ENCODE measurements at regions not wholly inside any gene's neighbourhood (a gene's known extent, or its start where the extent isn't known, plus 50 kb on each side); places are given as distances from the start of the nearest gene placed in this dataset.

DNA sequence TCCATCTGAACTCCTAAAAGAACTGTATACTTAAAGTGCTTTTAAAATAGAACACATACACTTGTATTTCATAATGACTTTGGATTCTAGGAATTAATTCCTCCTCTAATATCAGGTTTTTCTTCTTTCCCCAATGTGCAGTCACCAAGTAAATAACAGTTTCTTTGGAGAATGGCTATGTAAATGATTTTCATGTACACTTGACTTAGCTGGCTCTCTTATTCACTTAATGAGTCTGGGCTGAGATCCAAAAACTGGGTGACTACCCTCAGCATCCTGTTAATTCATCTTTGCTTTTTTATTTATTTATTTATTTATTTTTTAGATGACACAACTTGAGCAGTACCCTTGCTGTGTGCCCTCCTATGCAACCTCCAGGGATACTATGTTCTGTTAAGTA lies 1003.7 kb downstream of the SLITRK1 start (continued):
- TF ChIP-seq, protein P1, sequence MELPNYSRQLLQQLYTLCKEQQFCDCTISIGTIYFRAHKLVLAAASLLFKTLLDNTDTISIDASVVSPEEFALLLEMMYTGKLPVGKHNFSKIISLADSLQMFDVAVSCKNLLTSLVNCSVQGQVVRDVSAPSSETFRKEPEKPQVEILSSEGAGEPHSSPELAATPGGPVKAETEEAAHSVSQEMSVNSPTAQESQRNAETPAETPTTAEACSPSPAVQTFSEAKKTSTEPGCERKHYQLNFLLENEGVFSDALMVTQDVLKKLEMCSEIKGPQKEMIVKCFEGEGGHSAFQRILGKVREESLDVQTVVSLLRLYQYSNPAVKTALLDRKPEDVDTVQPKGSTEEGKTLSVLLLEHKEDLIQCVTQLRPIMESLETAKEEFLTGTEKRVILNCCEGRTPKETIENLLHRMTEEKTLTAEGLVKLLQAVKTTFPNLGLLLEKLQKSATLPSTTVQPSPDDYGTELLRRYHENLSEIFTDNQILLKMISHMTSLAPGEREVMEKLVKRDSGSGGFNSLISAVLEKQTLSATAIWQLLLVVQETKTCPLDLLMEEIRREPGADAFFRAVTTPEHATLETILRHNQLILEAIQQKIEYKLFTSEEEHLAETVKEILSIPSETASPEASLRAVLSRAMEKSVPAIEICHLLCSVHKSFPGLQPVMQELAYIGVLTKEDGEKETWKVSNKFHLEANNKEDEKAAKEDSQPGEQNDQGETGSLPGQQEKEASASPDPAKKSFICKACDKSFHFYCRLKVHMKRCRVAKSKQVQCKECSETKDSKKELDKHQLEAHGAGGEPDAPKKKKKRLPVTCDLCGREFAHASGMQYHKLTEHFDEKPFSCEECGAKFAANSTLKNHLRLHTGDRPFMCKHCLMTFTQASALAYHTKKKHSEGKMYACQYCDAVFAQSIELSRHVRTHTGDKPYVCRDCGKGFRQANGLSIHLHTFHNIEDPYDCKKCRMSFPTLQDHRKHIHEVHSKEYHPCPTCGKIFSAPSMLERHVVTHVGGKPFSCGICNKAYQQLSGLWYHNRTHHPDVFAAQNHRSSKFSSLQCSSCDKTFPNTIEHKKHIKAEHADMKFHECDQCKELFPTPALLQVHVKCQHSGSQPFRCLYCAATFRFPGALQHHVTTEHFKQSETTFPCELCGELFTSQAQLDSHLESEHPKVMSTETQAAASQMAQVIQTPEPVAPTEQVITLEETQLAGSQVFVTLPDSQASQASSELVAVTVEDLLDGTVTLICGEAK (IDR thresholded peaks at IDR 0.05; ENCODE audit: borderline replicate concordance): no peak
- TF ChIP-seq, protein P2, sequence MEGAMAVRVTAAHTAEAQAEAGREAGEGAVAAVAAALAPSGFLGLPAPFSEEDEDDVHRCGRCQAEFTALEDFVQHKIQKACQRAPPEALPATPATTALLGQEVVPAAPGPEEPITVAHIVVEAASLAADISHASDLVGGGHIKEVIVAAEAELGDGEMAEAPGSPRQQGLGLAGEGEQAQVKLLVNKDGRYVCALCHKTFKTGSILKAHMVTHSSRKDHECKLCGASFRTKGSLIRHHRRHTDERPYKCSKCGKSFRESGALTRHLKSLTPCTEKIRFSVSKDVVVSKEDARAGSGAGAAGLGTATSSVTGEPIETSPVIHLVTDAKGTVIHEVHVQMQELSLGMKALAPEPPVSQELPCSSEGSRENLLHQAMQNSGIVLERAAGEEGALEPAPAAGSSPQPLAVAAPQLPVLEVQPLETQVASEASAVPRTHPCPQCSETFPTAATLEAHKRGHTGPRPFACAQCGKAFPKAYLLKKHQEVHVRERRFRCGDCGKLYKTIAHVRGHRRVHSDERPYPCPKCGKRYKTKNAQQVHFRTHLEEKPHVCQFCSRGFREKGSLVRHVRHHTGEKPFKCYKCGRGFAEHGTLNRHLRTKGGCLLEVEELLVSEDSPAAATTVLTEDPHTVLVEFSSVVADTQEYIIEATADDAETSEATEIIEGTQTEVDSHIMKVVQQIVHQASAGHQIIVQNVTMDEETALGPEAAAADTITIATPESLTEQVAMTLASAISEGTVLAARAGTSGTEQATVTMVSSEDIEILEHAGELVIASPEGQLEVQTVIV (IDR thresholded peaks at IDR 0.05; ENCODE audit: borderline replicate concordance, partially characterized antibody): no peak
- no peak for TF ChIP-seq CHD2 (IDR thresholded peaks at IDR 0.05; ENCODE audit: borderline replicate concordance, low read depth, low read length)
- TF ChIP-seq YY1 (IDR thresholded peaks at IDR 0.05; ENCODE audit: low read depth, low read length): no peak
- TF ChIP-seq, protein P3, sequence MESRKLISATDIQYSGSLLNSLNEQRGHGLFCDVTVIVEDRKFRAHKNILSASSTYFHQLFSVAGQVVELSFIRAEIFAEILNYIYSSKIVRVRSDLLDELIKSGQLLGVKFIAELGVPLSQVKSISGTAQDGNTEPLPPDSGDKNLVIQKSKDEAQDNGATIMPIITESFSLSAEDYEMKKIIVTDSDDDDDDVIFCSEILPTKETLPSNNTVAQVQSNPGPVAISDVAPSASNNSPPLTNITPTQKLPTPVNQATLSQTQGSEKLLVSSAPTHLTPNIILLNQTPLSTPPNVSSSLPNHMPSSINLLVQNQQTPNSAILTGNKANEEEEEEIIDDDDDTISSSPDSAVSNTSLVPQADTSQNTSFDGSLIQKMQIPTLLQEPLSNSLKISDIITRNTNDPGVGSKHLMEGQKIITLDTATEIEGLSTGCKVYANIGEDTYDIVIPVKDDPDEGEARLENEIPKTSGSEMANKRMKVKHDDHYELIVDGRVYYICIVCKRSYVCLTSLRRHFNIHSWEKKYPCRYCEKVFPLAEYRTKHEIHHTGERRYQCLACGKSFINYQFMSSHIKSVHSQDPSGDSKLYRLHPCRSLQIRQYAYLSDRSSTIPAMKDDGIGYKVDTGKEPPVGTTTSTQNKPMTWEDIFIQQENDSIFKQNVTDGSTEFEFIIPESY (IDR thresholded peaks at IDR 0.05): no peak
- no peak for TF ChIP-seq BHLHE40 (IDR thresholded peaks at IDR 0.05; ENCODE audit: borderline replicate concordance in 1 of 2, low read depth in 2 of 2, low read length in 1 of 2)
- TF ChIP-seq STAT3 (IDR thresholded peaks at IDR 0.05; ENCODE audit: low read depth, low read length): no peak
- no peak for TF ChIP-seq SRF (IDR thresholded peaks at IDR 0.05; ENCODE audit: low read depth in 2 of 2, low read length in 2 of 2)
- no peak for TF ChIP-seq NR2C2 (IDR thresholded peaks at IDR 0.05; ENCODE audit: borderline replicate concordance, control insufficient read depth, insufficient read length, low read depth)
- no peak for TF ChIP-seq NR2C1 (IDR thresholded peaks at IDR 0.05)
- TF ChIP-seq CBFB (IDR thresholded peaks at IDR 0.05; ENCODE audit: low read depth): no peak

Measured in GM12878 (cell line).